ENCODE measurements at regions not wholly inside any gene's neighbourhood (a gene's known extent, or its start where the extent isn't known, plus 50 kb on each side); places are given as distances from the start of the nearest gene placed in this dataset.

DNA sequence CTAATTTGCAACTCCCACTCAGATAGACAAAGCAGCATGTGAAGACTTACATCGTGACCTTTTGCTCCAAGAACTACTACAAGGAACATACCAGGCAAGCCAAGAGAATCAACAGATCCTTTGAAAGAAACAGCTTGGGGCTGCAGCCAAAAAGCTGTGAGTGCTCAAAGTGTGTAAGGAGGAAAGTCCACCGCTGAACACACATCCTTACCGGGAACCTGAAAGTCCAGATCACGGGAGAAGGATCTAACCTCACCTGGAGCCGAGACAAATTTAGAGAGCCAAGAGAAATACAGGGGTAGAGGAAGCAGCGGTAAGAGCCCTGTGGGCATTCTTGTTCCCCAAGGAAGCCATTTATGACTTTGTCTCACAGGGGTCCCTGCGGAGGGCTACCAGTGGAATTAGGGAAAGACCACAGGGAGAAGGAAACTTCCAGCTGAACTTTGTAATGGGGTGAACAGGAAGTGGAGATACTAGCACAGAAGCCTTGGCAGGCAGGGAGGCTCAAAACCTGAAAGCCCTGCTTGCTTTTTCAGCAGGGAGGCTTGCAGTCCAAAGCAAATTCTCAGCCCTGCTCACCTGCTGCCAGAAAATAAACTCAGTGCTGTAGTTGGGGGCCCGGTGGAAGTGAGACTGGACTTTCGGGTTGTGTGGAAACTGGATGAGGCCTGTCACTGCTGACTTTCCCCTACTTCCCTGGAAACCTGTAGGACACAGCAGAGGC lies 350.2 kb downstream of the DTWD2 start:
- TF ChIP-seq EZH2 (IDR thresholded peaks at IDR 0.05; ENCODE audit: borderline replicate concordance, low read depth, low read length, severe bottlenecking) (no peak), POLR2AphosphoS5 (IDR thresholded peaks at IDR 0.05; ENCODE audit: insufficient read depth, low read depth, low read length) (no peak), MYC (IDR thresholded peaks at IDR 0.05; ENCODE audit: low read depth, low read length) (no peak), POLR2A (IDR thresholded peaks at IDR 0.05; ENCODE audit: low read depth, low read length) (no peak), JUN (IDR thresholded peaks at IDR 0.05; ENCODE audit: borderline replicate concordance, insufficient read depth, insufficient read length, low read depth) (no peak), GATA2 (IDR thresholded peaks at IDR 0.05; ENCODE audit: insufficient read depth, insufficient read length, low read depth, low read length) (no peak)
- TF ChIP-seq, protein P1, sequence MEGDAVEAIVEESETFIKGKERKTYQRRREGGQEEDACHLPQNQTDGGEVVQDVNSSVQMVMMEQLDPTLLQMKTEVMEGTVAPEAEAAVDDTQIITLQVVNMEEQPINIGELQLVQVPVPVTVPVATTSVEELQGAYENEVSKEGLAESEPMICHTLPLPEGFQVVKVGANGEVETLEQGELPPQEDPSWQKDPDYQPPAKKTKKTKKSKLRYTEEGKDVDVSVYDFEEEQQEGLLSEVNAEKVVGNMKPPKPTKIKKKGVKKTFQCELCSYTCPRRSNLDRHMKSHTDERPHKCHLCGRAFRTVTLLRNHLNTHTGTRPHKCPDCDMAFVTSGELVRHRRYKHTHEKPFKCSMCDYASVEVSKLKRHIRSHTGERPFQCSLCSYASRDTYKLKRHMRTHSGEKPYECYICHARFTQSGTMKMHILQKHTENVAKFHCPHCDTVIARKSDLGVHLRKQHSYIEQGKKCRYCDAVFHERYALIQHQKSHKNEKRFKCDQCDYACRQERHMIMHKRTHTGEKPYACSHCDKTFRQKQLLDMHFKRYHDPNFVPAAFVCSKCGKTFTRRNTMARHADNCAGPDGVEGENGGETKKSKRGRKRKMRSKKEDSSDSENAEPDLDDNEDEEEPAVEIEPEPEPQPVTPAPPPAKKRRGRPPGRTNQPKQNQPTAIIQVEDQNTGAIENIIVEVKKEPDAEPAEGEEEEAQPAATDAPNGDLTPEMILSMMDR (IDR thresholded peaks at IDR 0.05; ENCODE audit: extremely low read depth in 1 of 2, insufficient read depth in 1 of 2, low read depth in 1 of 2, low read length in 2 of 2) = no peak
- TF ChIP-seq, protein P2, sequence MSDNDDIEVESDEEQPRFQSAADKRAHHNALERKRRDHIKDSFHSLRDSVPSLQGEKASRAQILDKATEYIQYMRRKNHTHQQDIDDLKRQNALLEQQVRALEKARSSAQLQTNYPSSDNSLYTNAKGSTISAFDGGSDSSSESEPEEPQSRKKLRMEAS (IDR thresholded peaks at IDR 0.05; ENCODE audit: insufficient read depth, insufficient read length) = no peak
